GM19395 (cell line): ENCODE measurements at regions not wholly inside any gene's neighbourhood (a gene's known extent, or its start where the extent isn't known, plus 50 kb on each side); places are given as distances from the start of the nearest gene placed in this dataset.
A peak's percentile ranks its signal among the peaks of the same experiment; 100 is the strongest.

ENCODE experiments used
- ATAC-seq: cut with Tn5 transposase; IDR thresholded peaks from one replicate; pipeline ENCODE4 v1.9.1; 2021; ENCODE audit warnings: mild to moderate bottlenecking, moderate library complexity; ENCODE audit not compliant: unreplicated experiment

GRCh38 chr3:99458013-99458412, 180.4 kb upstream of the COL8A1 start:
- no peak for ATAC-seq

DNA sequence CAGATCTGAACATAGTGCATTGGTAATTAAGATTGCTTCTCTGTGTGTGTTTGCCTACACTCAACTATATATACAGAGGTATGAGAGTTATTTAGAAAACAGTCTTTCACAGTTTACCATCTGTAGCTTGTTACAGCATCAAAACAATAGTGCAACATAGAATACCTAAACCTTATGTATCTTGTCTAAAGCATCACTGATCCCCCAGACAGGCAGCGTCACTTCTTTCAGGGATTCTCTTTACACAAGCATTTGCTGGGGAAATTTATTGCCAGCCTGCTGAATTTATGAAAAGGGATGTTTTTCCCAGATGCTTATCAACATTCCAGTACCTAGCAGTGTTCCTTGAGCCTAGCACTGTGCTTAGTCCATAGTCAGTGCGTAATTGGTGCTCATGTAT, 195.8 kb upstream of the COL8A1 start:
- no peak for ATAC-seq

DNA sequence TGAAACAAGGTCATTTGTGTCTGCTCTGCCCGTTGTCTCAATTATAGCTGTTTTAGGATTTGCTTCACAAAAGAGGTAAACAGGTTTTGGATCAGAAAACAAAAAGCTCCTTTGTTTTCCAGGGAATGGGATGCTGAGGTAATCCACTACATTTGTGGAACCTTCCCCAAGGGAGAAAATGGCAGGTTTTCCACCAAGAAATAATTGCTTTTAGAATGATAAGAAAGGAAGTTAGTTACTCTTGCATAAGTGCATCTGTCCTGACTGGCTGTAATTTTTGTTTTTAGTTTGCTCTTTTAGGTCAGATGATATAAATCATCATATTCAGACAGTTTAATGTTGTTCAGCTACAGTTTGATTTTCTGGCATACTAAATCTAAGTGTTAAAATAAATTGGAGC, 198.5 kb upstream of the COL8A1 start:
- ATAC-seq = no peak

DNA sequence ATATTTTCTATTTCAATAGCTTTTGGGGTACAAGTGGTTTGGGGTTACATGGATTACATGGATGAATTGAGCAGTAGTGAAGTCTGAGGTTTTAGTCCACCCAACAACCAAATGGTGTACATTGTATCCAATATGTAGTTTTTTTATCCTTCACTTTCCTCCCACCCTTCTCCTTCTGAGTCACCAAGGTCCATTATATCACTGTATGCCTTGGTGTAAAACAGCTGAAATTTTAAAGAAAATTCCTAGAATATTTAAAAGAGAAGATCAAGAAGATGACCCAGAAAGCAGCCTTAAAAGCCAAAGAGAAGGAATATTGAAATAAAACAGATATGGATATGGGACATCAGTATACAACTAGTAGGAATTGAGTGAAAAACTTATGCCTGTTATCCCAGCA, 204.2 kb upstream of the COL8A1 start:
- ATAC-seq = no peak

- peak; percentile 56 for ATAC-seq
Observed at GRCh38 chr3:99430348-99431134, 207.9 kb upstream of the COL8A1 start.

DNA sequence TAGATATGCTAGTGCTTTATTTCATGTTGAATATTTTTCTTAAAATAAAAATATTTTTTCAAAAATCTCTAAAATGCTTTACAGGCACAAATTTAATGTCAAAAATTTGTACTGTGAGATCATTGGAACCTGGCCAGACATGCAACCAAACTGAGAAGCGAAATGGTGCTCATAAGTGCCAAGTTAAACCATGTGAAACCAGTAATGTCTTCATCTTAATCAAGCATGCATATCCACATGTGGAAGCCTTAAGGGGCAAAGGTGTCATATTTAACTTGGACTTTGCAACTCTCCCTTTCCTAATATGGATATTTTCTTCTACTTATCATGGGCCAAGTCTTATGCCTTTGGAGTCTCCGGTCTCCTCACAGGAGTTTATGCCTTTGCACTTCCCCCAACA, 208.9 kb upstream of the COL8A1 start:
- ATAC-seq = no peak

- ATAC-seq = no peak
Observed at GRCh38 chr3:99425930-99426329, 212.5 kb upstream of the COL8A1 start.

DNA sequence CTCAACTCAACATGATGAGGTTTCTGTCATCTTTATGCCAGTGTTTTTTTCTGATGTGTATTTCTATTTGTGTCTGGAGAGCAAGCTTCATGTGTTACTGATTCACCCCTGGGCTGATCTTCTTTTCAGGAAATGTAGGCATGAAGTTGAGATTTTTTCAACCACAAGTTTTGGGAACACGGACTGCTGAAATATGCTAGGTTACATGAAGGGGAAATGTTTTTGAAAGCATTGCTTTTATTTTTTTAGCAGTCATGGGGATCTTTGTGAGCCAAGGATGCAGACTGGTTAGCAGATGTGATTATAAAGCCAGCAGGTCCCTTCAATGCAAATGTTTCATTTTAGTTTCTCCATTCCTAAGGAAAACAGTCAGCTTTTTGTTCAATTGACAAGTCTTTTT, 219.3 kb upstream of the COL8A1 start:
- ATAC-seq = peak; percentile 42

DNA sequence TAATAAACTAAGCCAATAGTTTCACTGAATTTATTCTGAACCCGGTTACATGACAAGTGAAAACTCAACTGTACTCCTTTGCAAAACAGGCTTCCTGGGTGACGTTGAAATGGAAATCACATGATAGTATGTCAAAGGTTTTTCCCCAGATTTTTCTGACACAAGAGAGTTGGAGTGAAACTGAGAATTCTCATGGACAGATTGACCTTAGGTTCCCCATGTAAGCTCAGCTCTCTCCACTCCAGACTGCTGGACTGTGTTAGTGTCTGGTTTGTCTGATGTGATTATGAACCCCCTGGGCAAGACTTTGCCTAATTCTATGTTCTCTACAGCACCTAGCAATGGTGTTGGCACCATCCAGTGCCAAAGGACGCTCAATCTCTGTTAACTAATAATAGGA, 219.7 kb upstream of the COL8A1 start:
- peak; percentile 76 for ATAC-seq

GRCh38 chr3:99418209-99418635, 220.2 kb upstream of the COL8A1 start:
- peak; percentile 79 for ATAC-seq

DNA sequence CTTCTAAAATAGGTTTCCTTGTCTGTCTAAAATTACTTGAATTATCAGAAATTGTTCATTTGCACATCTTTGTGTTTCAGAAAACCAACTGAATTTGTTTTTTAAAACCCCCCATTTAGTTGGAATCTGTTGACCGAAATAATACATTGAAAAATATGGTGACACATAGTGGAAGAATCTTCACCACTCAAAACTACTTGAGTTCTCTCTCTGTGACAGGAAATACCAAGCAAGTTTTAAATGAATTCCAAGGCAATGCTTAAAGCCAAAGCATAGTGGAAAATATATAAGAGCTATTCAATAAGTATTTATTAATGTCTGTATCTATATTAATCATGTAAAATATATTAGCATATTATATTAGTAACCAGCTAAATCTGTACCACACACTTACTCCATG, 224.9 kb upstream of the COL8A1 start:
- no peak for ATAC-seq

GRCh38 chr3:99410789-99411311, 227.5 kb upstream of the COL8A1 start:
- ATAC-seq = peak; percentile 65

GRCh38 chr3:99409961-99410360, 228.4 kb upstream of the COL8A1 start:
- no peak for ATAC-seq

- ATAC-seq = no peak
Observed at GRCh38 chr3:99407257-99407656, 231.1 kb upstream of the COL8A1 start.

- no peak for ATAC-seq
Observed at GRCh38 chr3:99402755-99403154, 235.6 kb upstream of the COL8A1 start.

DNA sequence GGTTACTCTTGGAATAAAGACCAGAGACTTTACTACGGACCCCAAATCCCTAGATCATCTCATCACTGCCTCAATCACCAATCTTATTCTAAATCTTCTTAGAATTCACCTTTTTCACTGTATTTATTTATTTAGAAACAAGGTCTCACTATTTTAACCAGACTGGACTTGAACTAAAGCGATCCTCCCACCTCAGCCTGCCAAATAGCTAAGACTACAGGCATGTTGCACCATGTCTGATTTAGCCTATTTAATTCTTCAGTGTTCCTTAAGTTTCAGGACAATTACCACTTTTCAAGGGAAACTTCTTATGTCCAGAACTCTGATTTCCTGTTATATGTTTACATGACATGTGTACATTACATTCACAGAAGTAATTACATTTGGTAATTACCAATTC, 238.0 kb upstream of the COL8A1 start:
- no peak for ATAC-seq

DNA sequence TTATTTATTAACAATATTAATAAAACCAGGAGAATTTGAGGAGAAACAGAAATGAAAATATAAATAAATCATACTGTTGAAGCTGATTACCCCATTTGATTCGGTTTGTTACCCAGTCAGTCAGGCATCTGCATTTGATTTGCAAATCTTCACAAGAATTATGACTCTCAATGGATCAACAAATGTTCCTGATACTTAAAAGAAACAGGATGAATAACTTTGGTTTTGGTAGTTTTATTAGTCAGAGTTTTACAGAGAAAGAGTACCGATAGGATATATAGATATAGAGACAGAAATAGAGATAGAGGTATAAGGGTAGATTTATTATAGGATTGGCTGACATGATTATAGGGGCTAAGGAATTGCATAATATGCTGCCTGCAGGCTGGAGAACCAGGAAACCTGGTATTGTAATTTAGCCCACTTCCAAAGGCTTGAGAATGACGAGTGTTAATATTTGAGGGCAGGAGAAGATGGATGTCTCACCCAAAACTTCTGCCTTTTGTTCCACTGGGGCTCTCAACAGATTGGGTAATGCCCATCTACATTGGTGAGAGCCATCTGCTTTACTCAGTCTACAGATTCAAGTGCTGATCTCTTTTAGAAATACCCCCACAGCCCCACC, 241.6 kb upstream of the COL8A1 start:
- no peak for ATAC-seq

DNA sequence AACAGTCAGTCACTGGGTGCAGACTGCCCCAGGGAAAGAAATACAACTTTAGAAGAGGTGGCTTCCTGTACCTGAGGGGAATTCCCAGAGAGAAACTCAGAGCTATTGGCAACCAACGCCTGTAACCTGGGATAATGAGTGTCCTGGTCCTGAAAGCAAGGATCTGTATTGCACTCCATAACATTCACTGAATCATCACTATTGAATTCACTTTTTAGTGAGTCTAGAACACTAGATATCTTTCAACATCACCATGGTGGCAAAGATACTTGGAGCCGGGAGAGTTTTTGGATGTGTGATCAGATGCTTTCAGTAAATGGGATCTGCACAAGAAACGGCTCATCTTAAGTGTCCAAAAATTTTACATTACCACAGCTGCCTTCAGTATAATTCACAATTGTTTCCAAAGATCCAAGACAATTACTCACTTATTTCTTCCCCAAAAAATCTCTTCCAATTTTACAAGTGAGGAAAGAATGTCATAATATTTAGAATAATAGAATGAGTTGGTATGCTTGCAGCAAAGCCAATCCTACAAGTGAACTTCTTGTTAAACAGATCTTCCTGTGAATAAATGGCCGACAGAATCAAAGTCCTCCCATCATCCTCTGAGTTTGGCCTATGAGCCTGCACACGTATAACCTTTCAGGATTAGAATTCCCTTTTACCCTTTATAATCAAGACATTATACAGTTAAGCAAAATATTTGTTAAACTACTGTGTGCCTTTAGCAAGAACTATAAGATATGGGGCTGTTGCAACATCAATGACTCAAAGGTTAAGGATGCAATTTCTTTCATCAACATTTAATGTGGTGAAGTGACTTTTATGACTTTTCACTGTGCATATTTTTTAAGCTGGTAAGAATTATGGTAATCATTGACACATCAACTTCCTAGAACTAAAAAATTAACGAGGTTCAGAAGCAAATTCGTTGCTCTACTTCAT, 243.3 kb upstream of the COL8A1 start:
- no peak for ATAC-seq

DNA sequence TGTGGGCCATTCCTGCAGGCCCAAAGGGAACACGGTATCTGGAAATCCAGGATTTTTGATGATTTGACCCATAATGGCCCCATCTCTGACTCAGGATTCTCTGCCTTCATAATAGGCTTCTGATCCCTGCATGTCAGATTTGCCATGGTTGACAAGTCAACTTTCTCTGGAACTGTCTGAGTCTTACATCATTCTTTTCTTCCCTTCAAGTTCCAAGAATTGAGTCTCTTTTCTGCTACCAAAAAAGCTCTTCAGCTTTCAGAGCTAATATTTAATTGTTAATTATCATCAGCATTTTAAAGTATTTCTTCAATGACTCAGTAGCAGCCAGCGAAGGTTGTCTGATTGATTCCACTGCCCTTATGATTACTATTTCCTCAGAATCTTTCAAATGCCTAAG, 244.4 kb upstream of the COL8A1 start:
- no peak for ATAC-seq

DNA sequence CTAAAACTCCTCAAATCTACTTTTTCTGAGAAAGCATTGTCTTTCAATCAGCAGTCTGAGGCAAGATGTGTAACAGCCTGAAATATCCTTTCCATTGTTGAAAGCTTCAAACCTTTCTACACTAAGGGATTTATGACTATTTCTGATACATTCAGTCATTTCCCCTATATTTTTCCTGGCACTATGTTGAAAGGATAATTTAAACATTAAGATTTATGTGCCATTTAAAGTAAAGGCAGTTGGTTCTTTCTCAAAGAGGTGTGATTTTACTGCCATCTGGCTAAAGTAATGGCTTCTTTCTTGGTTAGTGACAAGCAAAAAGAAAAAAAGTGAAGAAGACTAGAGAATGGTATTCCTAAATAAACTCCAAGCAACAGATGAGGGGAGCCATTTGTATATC, 249.6 kb upstream of the COL8A1 start:
- no peak for ATAC-seq

DNA sequence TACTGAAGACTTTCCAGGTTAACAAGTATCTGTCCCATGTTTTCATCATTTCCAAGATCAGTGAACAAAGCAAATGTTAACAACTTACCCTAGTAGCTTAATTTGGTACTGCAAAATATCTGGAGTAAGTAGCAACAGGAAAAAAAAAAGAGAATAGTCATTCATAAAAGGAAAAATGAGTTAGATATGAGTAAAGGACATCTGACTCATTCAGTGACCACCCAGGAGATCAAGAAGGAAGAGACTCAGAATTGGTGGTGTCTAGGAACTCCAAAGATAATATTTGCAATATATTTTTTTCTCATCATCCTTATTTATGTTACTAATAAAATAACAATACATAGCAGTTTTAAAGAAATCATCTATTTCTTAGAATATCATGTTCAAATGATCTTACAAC, 253.8 kb upstream of the COL8A1 start:
- ATAC-seq = no peak
